HEK293 (cell line): ENCODE measurements at regions not wholly inside any gene's neighbourhood (a gene's known extent, or its start where the extent isn't known, plus 50 kb on each side); places are given as distances from the start of the nearest gene placed in this dataset.
A peak's percentile ranks its signal among the peaks of the same experiment; 100 is the strongest.
"Not testable (repeated sequence)": the region's sequence is repeated elsewhere in the genome, so short reads cannot be mapped to it uniquely, and the experiment has no call there.

ENCODE experiments used
- CTCF ChIA-PET: fragments of 350-600 bp; formaldehyde crosslinking; extraction: SDS; loops from one replicate; lab custom pipeline; 2021; ENCODE audit warnings: antibody characterized with exemption; lab: Yijun Ruan, JAX
- POLR2A ChIA-PET: fragments of 300-600 bp; formaldehyde crosslinking; extraction: SDS; loops from one replicate; lab custom pipeline; 2020; ENCODE audit warnings: antibody characterized with exemption, inconsistent platforms; lab: Yijun Ruan, JAX
- H3K27ac ChIP-seq: fragments of 200-500 bp; sonication (Bioruptor generic); 2 replicates; pipeline ENCODE4 v1.5.1; 2014; ENCODE audit warnings: low read depth, low read length, control low read depth, inconsistent platforms; ENCODE audit errors: extremely low read depth
- H3K36me3 ChIP-seq, 2 experiments: fragments of 200-500 bp in 1 of 2; sonication (Bioruptor generic) in 1 of 2; 1 replicate in 1 of 2; 2 replicates in 1 of 2; pipeline ENCODE4 v1.5.1; 2014 to 2017; ENCODE audit warnings: inconsistent platforms in 2 of 2, low read length in 2 of 2; ENCODE audit not compliant: control insufficient read depth in 2 of 2, insufficient read depth in 1 of 2
- H3K4me1 ChIP-seq: fragments of 200-500 bp; sonication (Bioruptor generic); 2 replicates; pipeline ENCODE4 v1.5.1; 2014; ENCODE audit warnings: mild to moderate bottlenecking, low read length, inconsistent platforms; ENCODE audit not compliant: control insufficient read depth, insufficient read depth
- H3K4me3 ChIP-seq: 2 replicates; pipeline ENCODE4 v1.5.1; 2011; ENCODE audit warnings: low read depth, mild to moderate bottlenecking, control low read depth, low read length, moderate library complexity
- H3K9me3 ChIP-seq: fragments of 200-500 bp; sonication (Bioruptor generic); 2 replicates; pipeline ENCODE4 v1.5.1; 2014; ENCODE audit warnings: low read depth, low read length, inconsistent platforms; ENCODE audit not compliant: control insufficient read depth, insufficient read depth
- ZBTB11 ChIP-seq: fragments of 450-650 bp; formaldehyde crosslinking; conservative IDR thresholded peaks from 2 replicates; pipeline ENCODE4 v1.5.1; 2016; ENCODE audit warnings: low read depth, missing biosample characterization, missing genetic modification characterization
- ZBTB8A ChIP-seq: fragments of 450-650 bp; formaldehyde crosslinking; IDR thresholded peaks from 2 replicates; pipeline ENCODE4 v1.5.1; 2016; ENCODE audit warnings: missing biosample characterization, missing genetic modification characterization
- ZIC2 ChIP-seq: fragments of 450-650 bp; formaldehyde crosslinking; IDR thresholded peaks from 2 replicates; pipeline ENCODE4 v1.5.1; 2016; ENCODE audit warnings: missing biosample characterization, missing genetic modification characterization
- ZNF140 ChIP-seq: fragments of 450-650 bp; formaldehyde crosslinking; IDR thresholded peaks from 2 replicates; pipeline ENCODE4 v1.5.1; 2016; ENCODE audit warnings: missing biosample characterization, missing genetic modification characterization
- ZNF394 ChIP-seq: fragments of 450-650 bp; formaldehyde crosslinking; IDR thresholded peaks from 2 replicates; pipeline ENCODE4 v1.5.1; 2016; ENCODE audit warnings: missing biosample characterization, missing genetic modification characterization, mild to moderate bottlenecking, moderate library complexity, borderline replicate concordance
- ZNF426 ChIP-seq: fragments of 450-650 bp; formaldehyde crosslinking; IDR thresholded peaks from 2 replicates; pipeline ENCODE4 v1.5.1; 2017; ENCODE audit warnings: missing biosample characterization, missing genetic modification characterization, mild to moderate bottlenecking, inconsistent platforms, moderate library complexity
- ZNF518A ChIP-seq: fragments of 450-650 bp; formaldehyde crosslinking; conservative IDR thresholded peaks from 2 replicates; pipeline ENCODE4 v1.5.1; 2016; ENCODE audit warnings: low read depth, missing biosample characterization, missing genetic modification characterization
- ZNF555 ChIP-seq: fragments of 450-650 bp; formaldehyde crosslinking; conservative IDR thresholded peaks from 2 replicates; pipeline ENCODE4 v1.5.1; 2017; ENCODE audit warnings: missing biosample characterization, mild to moderate bottlenecking, missing genetic modification characterization, inconsistent platforms
- ZNF558 ChIP-seq: fragments of 450-650 bp; formaldehyde crosslinking; IDR thresholded peaks from 2 replicates; pipeline ENCODE4 v1.5.1; 2016; ENCODE audit warnings: missing biosample characterization, missing genetic modification characterization
- ZNF623 ChIP-seq: fragments of 450-650 bp; formaldehyde crosslinking; IDR thresholded peaks from 2 replicates; pipeline ENCODE4 v1.5.1; 2016; ENCODE audit warnings: missing biosample characterization, missing genetic modification characterization
- ZNF654 ChIP-seq: fragments of 450-650 bp; formaldehyde crosslinking; IDR thresholded peaks from 2 replicates; pipeline ENCODE4 v1.5.1; 2016; ENCODE audit warnings: low read depth, missing biosample characterization, missing genetic modification characterization

GRCh38 chr5:110275878-110276277 lies 450.6 kb downstream of the TMEM232 start (continued):
- no peak for TF ChIP-seq ZNF558 (tag by site-specific recombination)
- no peak for TF ChIP-seq ZIC2 (tag by site-specific recombination)

GRCh38 chr5:110278449-110278848 lies 448.0 kb downstream of the TMEM232 start:
- H3K4me3 ChIP-seq, H3K36me3 ChIP-seq, H3K4me1 ChIP-seq, H3K27ac ChIP-seq, CTCF ChIA-PET, H3K9me3 ChIP-seq, POLR2A ChIA-PET: not testable (repeated sequence)
- TF ChIP-seq ZNF394 (tag by site-specific recombination) (peak; percentile 56; the same call in 1 of the 2 replicates), ZNF140 (peak; percentile 26; the same call in 1 of the 2 replicates), ZNF623 (peak; percentile 33; the same call in 1 of the 2 replicates), ZBTB8A (tag by site-specific recombination) (0 out of 2 replicates have a peak, but pooled peaks have one; percentile 18), ZNF654 (tag by site-specific recombination) (peak; percentile 12; the same call in 1 of the 2 replicates), ZBTB11 (peak; percentile 53; the same call in 1 of the 2 replicates), ZNF518A (tag by site-specific recombination) (peak; percentile 65), ZNF426 (tag by site-specific recombination) (peak; percentile 50), ZNF555 (peak; percentile 43)

- H3K4me3 ChIP-seq, H3K4me1 ChIP-seq, H3K36me3 ChIP-seq, CTCF ChIA-PET, POLR2A ChIA-PET, H3K27ac ChIP-seq, H3K9me3 ChIP-seq: not testable (repeated sequence)
These were observed 442.4 kb downstream of the TMEM232 start for GRCh38 chr5:110284121-110284520.
